Esophagus muscularis mucosa (tissue), 4 donors: ENCODE measurements at regions not wholly inside any gene's neighbourhood (a gene's known extent, or its start where the extent isn't known, plus 50 kb on each side); places are given as distances from the start of the nearest gene placed in this dataset.

Source experiments
- DNase-seq: peaks from one replicate; pipeline ENCODE4 v3.0.0-alpha.2; 2017; ENCODE audit errors: extremely low spot score
- H3K27ac ChIP-seq, 4 donors: fragments of 200-600 bp; sonication (generic); replicated peaks in 1 of 4; 1 replicate in 3 of 4; 2 replicates in 1 of 4; pipeline ENCODE4 v1.5.1; 2016 to 2019; ENCODE audit warnings: mild to moderate bottlenecking in 1 of 4
- H3K27me3 ChIP-seq, 4 donors: fragments of 200-600 bp; sonication (generic); one replicate each; pipeline versions ENCODE4 v1.5.1 to v1.6.0; 2016 to 2019
- H3K36me3 ChIP-seq, 4 donors: fragments of 200-600 bp; sonication (generic); one replicate each; pipeline ENCODE4 v1.5.1; 2016 to 2019
- H3K4me1 ChIP-seq, 4 donors: fragments of 200-600 bp; sonication (generic); one replicate each; pipeline ENCODE4 v1.5.1; 2016 to 2019
- H3K4me3 ChIP-seq, 4 donors: fragments of 200-600 bp; sonication (generic); 1 replicate in 2 of 4; 2 replicates in 2 of 4; pipeline ENCODE4 v1.5.1; 2016 to 2019; ENCODE audit warnings: mild to moderate bottlenecking in 4 of 4, moderate library complexity in 1 of 4
- H3K9me3 ChIP-seq, 4 donors: fragments of 200-600 bp; sonication (generic); 1 replicate in 3 of 4; 2 replicates in 1 of 4; pipeline ENCODE4 v1.5.1; 2016 to 2019
- CTCF ChIP-seq, 3 experiments: fragments of 200-600 bp in 2 of 3; fragments of 450-650 bp in 1 of 3; sonication (generic) in 2 of 3; IDR thresholded peaks; one replicate each; pipeline ENCODE4 v1.5.1; 2017 to 2019; ENCODE audit warnings: antibody characterized with exemption in 3 of 3, mild to moderate bottlenecking in 2 of 3, moderate library complexity in 1 of 3
- EP300 ChIP-seq: sonication (generic); formaldehyde crosslinking; IDR thresholded peaks from one replicate; pipeline ENCODE4 v1.6.1; 2017; ENCODE audit warnings: antibody characterized with exemption
- POLR2A ChIP-seq: fragments of 450-650 bp; IDR thresholded peaks from one replicate; pipeline ENCODE4 v1.6.1; 2017; ENCODE audit warnings: antibody characterized with exemption, moderate library complexity, mild to moderate bottlenecking, low read depth
- POLR2AphosphoS5 ChIP-seq, 2 donors: sonication (generic); formaldehyde crosslinking; IDR thresholded peaks; one replicate each; pipeline ENCODE4 v1.6.1; 2017; ENCODE audit warnings: antibody characterized with exemption in 2 of 2
- WGBS: methylation state at CpG from one replicate; pipeline ENCODE4 v1.1.5; 2018; 5-methylcytosine and 5-hydroxymethylcytosine counted together
- intact Hi-C: fragments of 100-400 bp; cut with DNase I; formaldehyde crosslinking; loops from one replicate; pipeline ENCODE4 v1.15.1; 2023

- Histone ChIP-seq H3K27me3 (peaks cover 0 to 43% (median 0%) of the 10 kb centered on the region in 4 donors), H3K27ac (no peak overlapping the region), H3K9me3 (no peaks in the 10 kb centered on the region), H3K4me1 (no peaks in the 10 kb centered on the region), H3K4me3 (no peak overlapping the region), H3K36me3 (no peaks in the 10 kb centered on the region)
- TF ChIP-seq POLR2A (no peak), POLR2AphosphoS5 (IDR thresholded peaks at IDR 0.05) (no peak), EP300 (no peak), CTCF (IDR thresholded peaks at IDR 0.05) (no peak)
- DNase-seq = no peak
- intact Hi-C loops = no loop called here
- WGBS = 55% methylated on average over 7 of the region's 7 CpGs
Observed at GRCh38 chr5:2653991-2654390, 97.5 kb downstream of the IRX2 start.

GRCh38 chr5:2651116-2651515, 100.4 kb downstream of the IRX2 start:
- no peak for TF ChIP-seq POLR2A
- no peak for TF ChIP-seq CTCF (IDR thresholded peaks at IDR 0.05)
- no peak for TF ChIP-seq POLR2AphosphoS5 (IDR thresholded peaks at IDR 0.05)
- no peak for TF ChIP-seq EP300
- WGBS = 64% methylated on average over 4 of the region's 4 CpGs
- H3K36me3 ChIP-seq = no peaks in the 10 kb centered on the region
- H3K4me3 ChIP-seq = no peak overlapping the region
- H3K9me3 ChIP-seq = no peaks in the 10 kb centered on the region
- no peak overlapping the region for H3K27ac ChIP-seq
- intact Hi-C loops = no loop called here
- DNase-seq = no peak
- H3K4me1 ChIP-seq = no peaks in the 10 kb centered on the region
- peaks cover 0 to 17% (median 0%) of the 10 kb centered on the region in 4 donors for H3K27me3 ChIP-seq

- Histone ChIP-seq H3K27ac (no peak overlapping the region), H3K4me1 (no peaks in the 10 kb centered on the region), H3K4me3 (no peak overlapping the region), H3K27me3 (peaks cover 0 to 28% (median 0%) of the 10 kb centered on the region in 4 donors), H3K36me3 (no peaks in the 10 kb centered on the region), H3K9me3 (no peaks in the 10 kb centered on the region)
- WGBS = 74% methylated on average over 20 of the region's 27 CpGs
- intact Hi-C loops = no loop called here
- no peak for TF ChIP-seq EP300
- no peak for TF ChIP-seq CTCF (IDR thresholded peaks at IDR 0.05)
- no peak for TF ChIP-seq POLR2AphosphoS5 (IDR thresholded peaks at IDR 0.05)
- TF ChIP-seq POLR2A = no peak
- DNase-seq = no peak
Observed at GRCh38 chr5:2642684-2643345, 108.7 kb downstream of the IRX2 start.

- no peak for TF ChIP-seq CTCF (IDR thresholded peaks at IDR 0.05)
- no peak for TF ChIP-seq POLR2A
- no peak for TF ChIP-seq EP300
- no peak for TF ChIP-seq POLR2AphosphoS5 (IDR thresholded peaks at IDR 0.05)
- H3K9me3 ChIP-seq = no peaks in the 10 kb centered on the region
- H3K27me3 ChIP-seq = peaks cover 0 to 43% (median 0%) of the 10 kb centered on the region in 4 donors
- DNase-seq = no peak
- H3K27ac ChIP-seq = no peak overlapping the region
- H3K4me3 ChIP-seq = no peak overlapping the region
- H3K4me1 ChIP-seq = no peaks in the 10 kb centered on the region
- WGBS = 80% methylated on average over 6 of the region's 6 CpGs
- H3K36me3 ChIP-seq = no peaks in the 10 kb centered on the region
- intact Hi-C loops = no loop called here
Observed at GRCh38 chr5:2640717-2641116, 110.8 kb downstream of the IRX2 start.

GRCh38 chr5:2639425-2639824, 112.1 kb downstream of the IRX2 start:
- no peaks in the 10 kb centered on the region for H3K9me3 ChIP-seq
- TF ChIP-seq POLR2A = no peak
- TF ChIP-seq POLR2AphosphoS5 (IDR thresholded peaks at IDR 0.05) = no peak
- no peak for TF ChIP-seq CTCF (IDR thresholded peaks at IDR 0.05)
- TF ChIP-seq EP300 = no peak
- intact Hi-C loops = no loop called here
- H3K4me3 ChIP-seq = no peak overlapping the region
- H3K27ac ChIP-seq = no peak overlapping the region
- 54% methylated on average over 5 of the region's 5 CpGs for WGBS
- peaks cover 0 to 56% (median 0%) of the 10 kb centered on the region in 4 donors for H3K27me3 ChIP-seq
- DNase-seq = no peak
- H3K36me3 ChIP-seq = no peaks in the 10 kb centered on the region
- H3K4me1 ChIP-seq = no peaks in the 10 kb centered on the region
